ENCODE measurements at regions not wholly inside any gene's neighbourhood (a gene's known extent, or its start where the extent isn't known, plus 50 kb on each side); places are given as distances from the start of the nearest gene placed in this dataset.

DNA sequence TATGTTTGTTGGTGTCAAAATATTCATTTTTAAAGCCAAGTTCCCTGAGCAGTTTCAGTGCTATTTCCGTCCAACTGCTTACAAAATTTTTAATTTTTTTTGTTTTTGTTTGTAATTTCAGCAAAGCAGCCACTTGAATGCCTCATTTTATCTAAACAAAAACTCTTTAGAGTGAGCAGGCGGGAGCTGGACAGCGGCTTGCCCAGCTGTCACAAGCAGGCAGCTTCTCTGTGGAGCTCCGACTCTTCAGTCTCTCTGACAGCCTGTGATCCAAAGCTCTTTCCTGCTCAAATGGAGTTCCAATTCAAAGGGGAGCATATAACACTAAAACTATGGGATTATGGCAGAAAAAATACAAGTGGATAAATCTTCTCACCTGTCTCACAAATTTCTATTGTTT, 618.3 kb upstream of the PCDH20 start:
- Histone ChIP-seq H3K27ac (ENCODE audit: low read length) (no peak overlapping the region), H3K4me1 (ENCODE audit: control insufficient read depth, insufficient read depth, low read length) (no peaks in the 10 kb centered on the region), H3K9me3 (ENCODE audit: control insufficient read depth, insufficient read depth, low read length) (no peaks in the 10 kb centered on the region), H3K36me3 (ENCODE audit: control insufficient read depth, insufficient read depth, low read length) (no peaks in the 10 kb centered on the region), H3K4me3 (ENCODE audit: low read length) (no peak overlapping the region), H3K27me3 (ENCODE audit: control insufficient read depth, insufficient read depth, low read length) (no peaks in the 10 kb centered on the region)
- no peak for DNase-seq (ENCODE audit: low read depth, low spot score)
- WGBS (ENCODE audit: insufficient coverage, insufficient read length) = no CpG with 5 or more reads among the region's 4 CpGs

DNA sequence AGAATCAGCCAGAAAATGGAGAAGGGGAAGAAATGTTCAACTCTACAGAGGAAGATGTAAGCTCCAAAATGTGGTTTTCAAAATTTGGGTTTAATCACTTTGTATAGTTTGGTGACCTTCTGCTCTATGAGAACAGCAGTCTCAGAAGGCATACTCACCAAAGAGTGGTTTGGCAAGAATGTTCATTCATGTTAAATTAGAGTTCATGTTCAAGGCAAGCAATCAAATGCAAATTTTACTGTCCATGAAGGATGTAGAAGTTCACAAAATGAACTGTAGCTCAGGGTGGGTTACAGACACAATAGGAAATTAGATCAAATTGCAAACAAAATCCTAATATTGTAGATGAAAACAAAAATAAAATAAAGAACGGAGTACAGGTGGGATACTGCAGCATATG, 606.7 kb upstream of the PCDH20 start:
- Histone ChIP-seq H3K4me1 (ENCODE audit: control insufficient read depth, insufficient read depth, low read length) (no peaks in the 10 kb centered on the region), H3K27ac (ENCODE audit: low read length) (no peak overlapping the region), H3K27me3 (ENCODE audit: control insufficient read depth, insufficient read depth, low read length) (no peaks in the 10 kb centered on the region), H3K9me3 (ENCODE audit: control insufficient read depth, insufficient read depth, low read length) (no peaks in the 10 kb centered on the region), H3K4me3 (ENCODE audit: low read length) (no peak overlapping the region), H3K36me3 (ENCODE audit: control insufficient read depth, insufficient read depth, low read length) (no peaks in the 10 kb centered on the region)
- no peak for DNase-seq (ENCODE audit: low read depth, low spot score)
- WGBS (ENCODE audit: insufficient coverage, insufficient read length) = no CpG with 5 or more reads among the region's 1 CpG

DNA sequence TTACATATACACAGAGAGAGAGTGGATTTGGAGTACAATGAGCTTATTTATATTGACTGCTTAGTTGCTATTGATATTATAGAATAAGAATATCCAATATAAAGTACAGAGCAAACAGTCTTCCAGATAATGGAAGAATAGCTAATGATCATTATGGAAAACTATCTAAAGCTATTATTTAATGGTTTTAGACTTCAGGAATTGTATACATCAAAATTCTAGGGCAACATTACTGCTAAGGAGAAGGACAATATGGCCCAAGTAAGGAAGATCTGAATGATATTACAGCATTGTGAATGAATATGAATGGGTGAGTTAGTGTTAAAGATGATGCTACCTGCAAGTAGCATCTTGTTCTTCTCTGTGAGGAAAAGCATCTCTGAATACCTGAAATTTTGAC, 604.2 kb upstream of the PCDH20 start:
- Histone ChIP-seq H3K4me3 (ENCODE audit: low read length) (no peak overlapping the region), H3K4me1 (ENCODE audit: control insufficient read depth, insufficient read depth, low read length) (no peaks in the 10 kb centered on the region), H3K27ac (ENCODE audit: low read length) (no peak overlapping the region), H3K36me3 (ENCODE audit: control insufficient read depth, insufficient read depth, low read length) (no peaks in the 10 kb centered on the region), H3K9me3 (ENCODE audit: control insufficient read depth, insufficient read depth, low read length) (no peaks in the 10 kb centered on the region), H3K27me3 (ENCODE audit: control insufficient read depth, insufficient read depth, low read length) (no peaks in the 10 kb centered on the region)
- no peak for DNase-seq (ENCODE audit: low read depth, low spot score)

DNA sequence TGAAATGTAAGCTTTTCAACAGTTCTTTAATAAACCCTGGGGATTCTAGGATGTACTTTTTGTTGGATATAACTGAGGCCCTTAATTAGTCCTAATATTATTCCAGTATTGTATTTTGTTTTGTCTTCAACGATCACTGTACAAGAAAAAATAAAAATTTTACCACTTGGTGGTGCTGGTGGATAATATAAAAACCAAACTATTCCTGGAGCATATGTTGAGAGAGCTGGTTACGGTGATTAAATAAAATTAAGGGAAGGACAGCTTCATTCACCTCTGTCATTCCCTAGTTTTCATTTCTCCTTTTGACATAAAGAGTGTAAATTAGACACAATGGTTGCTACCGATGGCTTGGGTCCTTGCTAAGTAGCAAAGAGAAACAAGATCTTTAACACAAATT, 598.6 kb upstream of the PCDH20 start:
- WGBS (ENCODE audit: insufficient coverage, insufficient read length) = no CpG with 5 or more reads among the region's 3 CpGs
- Histone ChIP-seq H3K9me3 (ENCODE audit: control insufficient read depth, insufficient read depth, low read length) (no peaks in the 10 kb centered on the region), H3K4me1 (ENCODE audit: control insufficient read depth, insufficient read depth, low read length) (no peaks in the 10 kb centered on the region), H3K27me3 (ENCODE audit: control insufficient read depth, insufficient read depth, low read length) (no peaks in the 10 kb centered on the region), H3K36me3 (ENCODE audit: control insufficient read depth, insufficient read depth, low read length) (no peaks in the 10 kb centered on the region), H3K4me3 (ENCODE audit: low read length) (no peak overlapping the region), H3K27ac (ENCODE audit: low read length) (no peak overlapping the region)
- DNase-seq (ENCODE audit: low read depth, low spot score) = no peak

DNA sequence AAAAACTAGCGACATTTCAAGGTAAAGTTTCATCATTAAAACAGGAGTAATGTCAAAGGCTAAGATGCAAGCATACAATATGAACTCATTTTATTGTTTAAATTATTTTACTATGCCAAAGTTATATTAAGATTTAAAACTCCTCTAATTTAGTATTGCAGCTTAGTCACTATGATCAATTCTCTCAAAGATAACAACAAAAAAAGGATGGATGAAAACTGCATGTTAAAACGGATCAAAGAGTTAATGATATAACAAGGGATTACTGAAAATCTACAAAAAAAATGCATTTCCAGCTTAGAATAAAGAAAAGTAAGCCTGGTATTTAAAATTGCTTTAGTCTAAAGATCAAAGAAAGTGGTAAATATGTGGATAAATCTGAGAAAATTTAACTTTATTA, 587.8 kb upstream of the PCDH20 start:
- no peak overlapping the region for H3K27ac ChIP-seq (ENCODE audit: low read length)
- no peaks in the 10 kb centered on the region for H3K9me3 ChIP-seq (ENCODE audit: control insufficient read depth, insufficient read depth, low read length)
- WGBS (ENCODE audit: insufficient coverage, insufficient read length) = no CpG with 5 or more reads among the region's 2 CpGs
- H3K4me1 ChIP-seq (ENCODE audit: control insufficient read depth, insufficient read depth, low read length) = no peaks in the 10 kb centered on the region
- H3K4me3 ChIP-seq (ENCODE audit: low read length) = no peak overlapping the region
- no peaks in the 10 kb centered on the region for H3K27me3 ChIP-seq (ENCODE audit: control insufficient read depth, insufficient read depth, low read length)
- no peak for DNase-seq (ENCODE audit: low read depth, low spot score)
- H3K36me3 ChIP-seq (ENCODE audit: control insufficient read depth, insufficient read depth, low read length) = no peaks in the 10 kb centered on the region

DNA sequence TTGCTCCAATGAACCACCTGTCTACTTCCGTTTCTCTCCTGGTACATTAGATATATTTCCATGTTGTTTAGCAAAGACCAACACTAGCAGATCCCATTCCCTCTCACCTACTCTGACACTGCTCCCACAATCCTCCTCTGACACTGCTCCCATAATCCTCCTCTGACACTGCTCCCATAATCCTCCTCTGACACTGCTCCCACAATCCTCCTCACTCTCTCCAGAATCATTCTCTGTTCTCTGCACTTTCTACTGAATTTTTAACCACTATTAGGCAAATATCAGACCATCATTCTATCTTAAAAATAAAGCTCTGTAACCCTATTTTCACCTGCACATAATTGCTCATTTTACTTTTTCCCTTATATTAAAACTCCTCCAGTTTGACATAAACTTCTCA, 578.5 kb upstream of the PCDH20 start:
- Histone ChIP-seq H3K9me3 (ENCODE audit: control insufficient read depth, insufficient read depth, low read length) (no peaks in the 10 kb centered on the region), H3K27ac (ENCODE audit: low read length) (no peak overlapping the region), H3K4me1 (ENCODE audit: control insufficient read depth, insufficient read depth, low read length) (no peaks in the 10 kb centered on the region), H3K27me3 (ENCODE audit: control insufficient read depth, insufficient read depth, low read length) (no peaks in the 10 kb centered on the region), H3K4me3 (ENCODE audit: low read length) (no peak overlapping the region), H3K36me3 (ENCODE audit: control insufficient read depth, insufficient read depth, low read length) (no peaks in the 10 kb centered on the region)
- no peak for DNase-seq (ENCODE audit: low read depth, low spot score)
- no CpG with 5 or more reads among the region's 1 CpG for WGBS (ENCODE audit: insufficient coverage, insufficient read length)

DNA sequence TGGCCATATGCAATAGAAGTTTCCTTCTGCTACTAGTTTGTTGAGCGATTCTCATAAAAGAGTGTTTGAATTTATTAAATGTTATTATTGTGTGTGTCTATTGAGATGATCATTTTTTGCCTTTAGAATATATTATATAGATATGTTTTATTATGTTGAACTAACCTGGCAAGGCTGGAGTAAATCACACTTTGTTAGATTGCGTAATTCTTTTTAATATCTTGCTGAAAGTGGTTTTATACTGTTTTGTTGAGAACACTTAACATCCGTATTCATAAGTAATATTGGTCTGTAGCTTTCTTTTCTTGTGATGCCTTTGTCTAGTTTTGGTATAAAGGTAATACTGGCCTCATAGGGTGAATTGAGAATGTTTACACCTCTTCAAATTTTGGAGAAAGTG, 574.3 kb upstream of the PCDH20 start:
- Histone ChIP-seq H3K4me3 (ENCODE audit: low read length) (no peak overlapping the region), H3K4me1 (ENCODE audit: control insufficient read depth, insufficient read depth, low read length) (no peaks in the 10 kb centered on the region), H3K27ac (ENCODE audit: low read length) (no peak overlapping the region), H3K36me3 (ENCODE audit: control insufficient read depth, insufficient read depth, low read length) (no peaks in the 10 kb centered on the region), H3K9me3 (ENCODE audit: control insufficient read depth, insufficient read depth, low read length) (no peaks in the 10 kb centered on the region), H3K27me3 (ENCODE audit: control insufficient read depth, insufficient read depth, low read length) (no peaks in the 10 kb centered on the region)
- WGBS (ENCODE audit: insufficient coverage, insufficient read length) = no CpG with 5 or more reads among the region's 3 CpGs
- no peak for DNase-seq (ENCODE audit: low read depth, low spot score)

DNA sequence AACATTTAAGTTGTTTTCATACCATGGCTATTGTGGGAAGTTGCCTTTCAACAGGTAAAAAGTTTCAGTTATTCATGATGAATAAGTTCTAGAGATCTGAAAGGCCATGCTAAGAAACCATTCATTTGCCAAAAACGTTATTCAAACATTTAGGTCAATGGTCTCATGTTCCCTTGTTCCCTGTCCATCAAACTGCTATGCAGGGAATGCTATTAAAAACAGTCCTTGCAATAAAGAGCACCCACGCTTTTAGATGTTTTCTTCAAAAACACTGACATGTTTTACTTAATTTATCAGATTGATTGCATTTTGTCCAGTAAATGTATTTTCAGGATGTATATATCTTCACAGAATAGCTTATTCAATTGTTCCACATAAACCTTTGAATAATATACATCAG, 573.2 kb upstream of the PCDH20 start:
- no peaks in the 10 kb centered on the region for H3K36me3 ChIP-seq (ENCODE audit: control insufficient read depth, insufficient read depth, low read length)
- no peak overlapping the region for H3K4me3 ChIP-seq (ENCODE audit: low read length)
- WGBS (ENCODE audit: insufficient coverage, insufficient read length) = no CpG with 5 or more reads among the region's 2 CpGs
- no peak for DNase-seq (ENCODE audit: low read depth, low spot score)
- no peaks in the 10 kb centered on the region for H3K4me1 ChIP-seq (ENCODE audit: control insufficient read depth, insufficient read depth, low read length)
- H3K9me3 ChIP-seq (ENCODE audit: control insufficient read depth, insufficient read depth, low read length) = no peaks in the 10 kb centered on the region
- no peaks in the 10 kb centered on the region for H3K27me3 ChIP-seq (ENCODE audit: control insufficient read depth, insufficient read depth, low read length)
- no peak overlapping the region for H3K27ac ChIP-seq (ENCODE audit: low read length)

DNA sequence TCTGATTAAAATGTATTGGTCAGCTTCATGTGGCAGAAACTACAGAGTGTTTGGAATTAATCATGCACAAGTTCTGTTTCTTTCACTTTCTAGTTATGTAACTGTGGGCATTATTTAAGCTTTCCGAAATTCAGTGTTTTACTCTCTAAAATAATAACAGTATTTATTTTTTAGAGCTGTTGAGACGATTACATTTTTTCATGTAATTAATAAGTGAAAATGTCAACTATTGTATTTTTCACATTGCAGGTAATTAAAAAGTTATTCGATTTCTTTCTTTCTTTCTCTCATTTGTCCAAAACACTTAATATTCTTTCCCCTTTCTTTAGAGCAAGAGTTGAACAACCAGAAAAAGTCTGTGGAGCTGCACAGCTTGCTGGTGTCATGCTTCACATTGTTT, 559.4 kb upstream of the PCDH20 start:
- no peak for DNase-seq (ENCODE audit: low read depth, low spot score)
- no peak overlapping the region for H3K27ac ChIP-seq (ENCODE audit: low read length)
- no peak overlapping the region for H3K4me3 ChIP-seq (ENCODE audit: low read length)
- no peaks in the 10 kb centered on the region for H3K36me3 ChIP-seq (ENCODE audit: control insufficient read depth, insufficient read depth, low read length)
- no peaks in the 10 kb centered on the region for H3K9me3 ChIP-seq (ENCODE audit: control insufficient read depth, insufficient read depth, low read length)
- WGBS (ENCODE audit: insufficient coverage, insufficient read length) = no CpG with 5 or more reads among the region's 3 CpGs
- no peaks in the 10 kb centered on the region for H3K27me3 ChIP-seq (ENCODE audit: control insufficient read depth, insufficient read depth, low read length)
- no peaks in the 10 kb centered on the region for H3K4me1 ChIP-seq (ENCODE audit: control insufficient read depth, insufficient read depth, low read length)

DNA sequence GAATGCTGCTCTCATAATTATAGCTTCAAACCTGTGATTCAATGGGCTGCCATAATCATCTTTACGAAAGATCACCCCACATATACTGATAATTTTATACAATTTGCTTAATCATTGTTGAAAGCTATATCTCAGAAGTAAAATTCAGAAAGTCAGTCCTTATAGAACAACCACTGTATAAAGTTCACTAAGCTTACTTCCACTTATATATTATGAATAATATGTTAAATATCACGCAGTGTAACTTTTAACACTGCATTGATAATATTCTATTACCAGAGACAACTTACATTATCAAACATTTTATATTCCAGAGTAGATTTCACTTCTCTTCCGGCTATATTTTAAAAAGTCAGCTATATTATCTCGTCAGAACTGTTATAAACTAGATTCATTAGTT, 550.1 kb upstream of the PCDH20 start:
- no peaks in the 10 kb centered on the region for H3K9me3 ChIP-seq (ENCODE audit: control insufficient read depth, insufficient read depth, low read length)
- H3K36me3 ChIP-seq (ENCODE audit: control insufficient read depth, insufficient read depth, low read length) = no peaks in the 10 kb centered on the region
- no peaks in the 10 kb centered on the region for H3K27me3 ChIP-seq (ENCODE audit: control insufficient read depth, insufficient read depth, low read length)
- no peak overlapping the region for H3K27ac ChIP-seq (ENCODE audit: low read length)
- no peak for DNase-seq (ENCODE audit: low read depth, low spot score)
- H3K4me1 ChIP-seq (ENCODE audit: control insufficient read depth, insufficient read depth, low read length) = no peaks in the 10 kb centered on the region
- no peak overlapping the region for H3K4me3 ChIP-seq (ENCODE audit: low read length)
- 100% methylated on average over 1 of the region's 4 CpGs for WGBS (ENCODE audit: insufficient coverage, insufficient read length)

DNA sequence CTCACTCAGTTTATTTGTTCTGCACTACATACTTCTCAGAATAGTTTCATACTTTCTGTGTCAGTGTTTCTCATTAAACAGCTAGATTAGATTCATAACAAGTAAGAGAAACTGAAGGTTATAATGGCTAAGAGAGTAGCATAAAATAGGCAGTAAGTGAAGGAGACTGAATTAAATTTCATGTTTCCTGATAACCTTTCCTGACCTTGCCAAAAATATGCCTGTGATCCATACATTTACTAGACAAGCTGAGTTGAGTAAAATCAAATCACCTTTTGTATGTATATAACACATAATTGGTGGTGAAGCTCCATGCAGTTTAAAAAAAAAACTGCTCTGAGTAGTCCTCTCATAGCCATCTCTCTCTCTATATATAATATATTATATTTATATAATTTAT, 545.3 kb upstream of the PCDH20 start:
- H3K27ac ChIP-seq (ENCODE audit: low read length) = no peak overlapping the region
- no peak for DNase-seq (ENCODE audit: low read depth, low spot score)
- H3K36me3 ChIP-seq (ENCODE audit: control insufficient read depth, insufficient read depth, low read length) = no peaks in the 10 kb centered on the region
- H3K27me3 ChIP-seq (ENCODE audit: control insufficient read depth, insufficient read depth, low read length) = no peaks in the 10 kb centered on the region
- no peaks in the 10 kb centered on the region for H3K4me1 ChIP-seq (ENCODE audit: control insufficient read depth, insufficient read depth, low read length)
- no peaks in the 10 kb centered on the region for H3K9me3 ChIP-seq (ENCODE audit: control insufficient read depth, insufficient read depth, low read length)
- H3K4me3 ChIP-seq (ENCODE audit: low read length) = no peak overlapping the region

Data from iPS DF 6.9 (cell line).